GM12878 (cell line): ENCODE measurements at regions not wholly inside any gene's neighbourhood (a gene's known extent, or its start where the extent isn't known, plus 50 kb on each side); places are given as distances from the start of the nearest gene placed in this dataset.

ENCODE experiments used
- ATAC-seq: fragments of 200-7000 bp; cut with Tn5 transposase; 3 replicates; pipeline ENCODE4 v1.9.1; 2020; ENCODE audit warnings: mild to moderate bottlenecking, moderate library complexity
- BruUV-seq: library from RNA; stranded (reverse); fragments of 400-500 nt; replicated peaks from 2 replicates; lab custom pipeline; 2021; lab: Mats Ljungman, UMichigan
- CTCF ChIA-PET: fragments of 300-600 bp; sonication (Branson Sonifier 250); formaldehyde crosslinking; extraction: SDS; loops from one replicate; lab custom pipeline; 2021; ENCODE audit warnings: inconsistent platforms; lab: Yijun Ruan, JAX
- POLR2A ChIA-PET: fragments of 350-600 bp; formaldehyde crosslinking; extraction: SDS; loops from one replicate; lab custom pipeline; 2021; ENCODE audit warnings: inconsistent platforms; lab: Charles Lee
- RAD21 ChIA-PET: fragments of 300-600 bp; sonication (Branson Sonifier 250); formaldehyde crosslinking; loops from one replicate; lab custom pipeline; 2023; ENCODE audit warnings: antibody characterized with exemption; ENCODE audit not compliant: unreplicated experiment; lab: Charles Lee
- SMC1A ChIA-PET: fragments of 300-600 bp; sonication (Branson Sonifier 250); formaldehyde crosslinking; loops from one replicate; lab custom pipeline; 2023; ENCODE audit not compliant: unreplicated experiment, uncharacterized antibody; lab: Charles Lee
- DNase-seq: peaks from one replicate; pipeline ENCODE4 v3.0.0-alpha.2; 2011; ENCODE audit warnings: low read depth, low spot score
- FAIRE-seq: peaks from 3 replicates; lab custom pipeline; 2011; peaks lifted over from hg19 to GRCh38; lab: Jason Lieb, UNC
- H2AFZ ChIP-seq: 2 replicates; pipeline ENCODE4 v1.6.0; 2011; ENCODE audit warnings: low read depth, low read length, control low read depth; ENCODE audit not compliant: control insufficient read depth
- H3K27ac ChIP-seq: 2 replicates; pipeline ENCODE4 v1.5.1; 2011; ENCODE audit warnings: control low read depth; ENCODE audit not compliant: control insufficient read depth, insufficient read depth
- H3K27me3 ChIP-seq, 2 experiments: replicated peaks in 1 of 2; 2 replicates each; pipeline versions ENCODE4 v1.6.0 to v1.6.1; 2011; ENCODE audit warnings: low read length in 1 of 2; ENCODE audit not compliant: control insufficient read depth in 2 of 2, insufficient read depth in 2 of 2
- H3K36me3 ChIP-seq, 2 experiments: 2 replicates each; pipeline ENCODE4 v1.5.1; 2011; ENCODE audit warnings: low read length in 1 of 2; ENCODE audit not compliant: control insufficient read depth in 2 of 2, insufficient read depth in 2 of 2
- H3K4me1 ChIP-seq: 2 replicates; pipeline ENCODE4 v1.6.1; 2011; ENCODE audit warnings: mild to moderate bottlenecking, low read length, moderate library complexity, mixed read lengths; ENCODE audit not compliant: control insufficient read depth, insufficient read depth
- H3K4me2 ChIP-seq: 2 replicates; pipeline ENCODE4 v1.6.0; 2011; ENCODE audit warnings: control low read depth; ENCODE audit not compliant: control insufficient read depth, insufficient read depth
- H3K4me3 ChIP-seq: fragments of 200-600 bp; sonication (generic); 2 replicates; pipeline ENCODE4 v1.5.1; 2016
- H3K79me2 ChIP-seq: 2 replicates; pipeline ENCODE4 v1.6.0; 2011; ENCODE audit warnings: low read length; ENCODE audit not compliant: control insufficient read depth, insufficient read depth
- H3K9ac ChIP-seq: 2 replicates; pipeline ENCODE4 v1.8.0; 2011; ENCODE audit warnings: low read length, control low read depth, mixed read lengths; ENCODE audit not compliant: control insufficient read depth, insufficient read depth
- H3K9me3 ChIP-seq: replicated peaks from 3 replicates; pipeline ENCODE4 v1.5.1; 2011; ENCODE audit warnings: mild to moderate bottlenecking, low read length; ENCODE audit not compliant: control insufficient read depth, insufficient read depth
- H4K20me1 ChIP-seq: 2 replicates; pipeline ENCODE4 v1.6.0; 2011; ENCODE audit not compliant: control insufficient read depth, insufficient read depth
- HDAC2 ChIP-seq: fragments of 200-600 bp; sonication (generic); IDR thresholded peaks from 2 replicates; pipeline ENCODE4 v1.6.1; 2017
- HDGF ChIP-seq: fragments of 450-650 bp; IDR thresholded peaks from 2 replicates; pipeline ENCODE4 v1.6.1; 2016; ENCODE audit warnings: antibody characterized with exemption
- IRF5 ChIP-seq: fragments of 450-650 bp; IDR thresholded peaks from 2 replicates; pipeline ENCODE4 v1.6.1; 2017; ENCODE audit warnings: borderline replicate concordance
- KAT2A ChIP-seq: conservative IDR thresholded peaks from 2 replicates; pipeline ENCODE4 v1.6.1; 2011; ENCODE audit warnings: low read depth, low read length; ENCODE audit not compliant: control insufficient read depth
- NR2C1 ChIP-seq: fragments of 450-650 bp; IDR thresholded peaks from 2 replicates; pipeline ENCODE4 v1.6.1; 2017; ENCODE audit warnings: antibody characterized with exemption, mild to moderate bottlenecking, moderate library complexity
- NR2F1 ChIP-seq: fragments of 450-650 bp; conservative IDR thresholded peaks from 2 replicates; pipeline ENCODE4 v1.6.1; 2017; ENCODE audit warnings: mild to moderate bottlenecking
- RELA ChIP-seq: fragments of 450-650 bp; IDR thresholded peaks from 2 replicates; pipeline ENCODE4 v1.8.0; 2014; ENCODE audit warnings: borderline replicate concordance; ENCODE audit not compliant: partially characterized antibody
- SIN3A ChIP-seq: IDR thresholded peaks from 2 replicates; pipeline ENCODE4 v1.6.1; 2012; ENCODE audit warnings: low read depth, low read length, improper control_type of control experiment
- SPI1 ChIP-seq: IDR thresholded peaks from 2 replicates; pipeline ENCODE4 v1.6.1; 2011; ENCODE audit warnings: low read depth, mild to moderate bottlenecking, low read length, moderate library complexity, borderline replicate concordance; ENCODE audit not compliant: insufficient read depth
- YBX1 ChIP-seq: fragments of 450-650 bp; IDR thresholded peaks from 2 replicates; pipeline ENCODE4 v1.6.1; 2016; ENCODE audit warnings: antibody characterized with exemption
- WGBS: methylation state at CpG from one replicate; pipeline ENCODE4 v1.1.6; 2016; ENCODE audit warnings: low lambda C conversion rate; ENCODE audit not compliant: insufficient replicate concordance, insufficient coverage; ENCODE audit errors: missing lambda C conversion rate; 5-methylcytosine and 5-hydroxymethylcytosine counted together
- in situ Hi-C: fragments of 300-500 bp; cut with MboI; formaldehyde crosslinking; loops from 9 replicates; pipeline ENCODE4 v1.14.3; 2018; ENCODE audit warnings: mixed read lengths
- intact Hi-C: fragments of 100-400 bp; cut with micrococcal nuclease; formaldehyde crosslinking; loops from one replicate; pipeline ENCODE4 v1.14.2; 2022; ENCODE audit not compliant: unreplicated experiment
- TF ChIP-seq, protein P1 (sequence below): IDR thresholded peaks from 2 replicates; pipeline ENCODE4 v1.6.1; 2011; ENCODE audit warnings: low read depth, mild to moderate bottlenecking, low read length, moderate library complexity, borderline replicate concordance; ENCODE audit errors: extremely low read depth
- TF ChIP-seq, protein P2 (sequence below): fragments of 450-650 bp; IDR thresholded peaks from 2 replicates; pipeline ENCODE4 v1.6.1; 2017; ENCODE audit warnings: mild to moderate bottlenecking, moderate library complexity

DNA sequence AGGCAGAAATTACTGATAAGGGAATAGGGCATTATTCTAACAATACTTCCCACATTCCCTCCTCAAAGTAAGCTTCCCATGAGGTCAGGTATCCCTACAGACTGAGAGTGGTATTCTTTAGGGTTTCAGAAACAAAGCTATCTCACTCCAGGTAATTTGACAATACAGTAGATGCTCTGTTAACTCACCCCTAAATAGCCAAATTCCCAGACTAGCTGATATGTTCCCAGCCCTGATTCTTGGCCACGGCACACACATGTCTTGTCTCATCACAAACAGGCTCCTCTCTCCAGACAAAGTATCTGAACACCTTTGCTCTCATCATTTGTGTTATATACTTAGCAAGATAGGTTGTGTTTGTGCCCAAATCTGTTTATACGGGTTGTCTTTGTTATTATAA lies 139.9 kb downstream of the ZNF608 start:
- in situ Hi-C loops (no loop called here), intact Hi-C loops (no loop called here)
- H3K9ac ChIP-seq: no peak overlapping the region
- DNase-seq (no peak), ATAC-seq (no peak), FAIRE-seq (no peak)
- H3K9me3 ChIP-seq: no peaks in the 10 kb centered on the region
- H3K27me3 ChIP-seq: no peaks in the 10 kb centered on the region; a peak in 1 of 4 replicates
- ChIA-PET POLR2A (no interaction called here), RAD21 (no interaction called here), SMC1A (interaction anchor here (0.7 kb wide), 1 partner anchor 59 kb away, joined by 3 read pairs; no protein-coding TSS in a partner anchor), CTCF (no interaction called here)
- no peak overlapping the region for H3K4me2 ChIP-seq
- TF ChIP-seq NR2C1: no peak
- TF ChIP-seq KAT2A: no peak
- TF ChIP-seq YBX1: no peak
- TF ChIP-seq HDAC2: no peak
- TF ChIP-seq, protein P1, sequence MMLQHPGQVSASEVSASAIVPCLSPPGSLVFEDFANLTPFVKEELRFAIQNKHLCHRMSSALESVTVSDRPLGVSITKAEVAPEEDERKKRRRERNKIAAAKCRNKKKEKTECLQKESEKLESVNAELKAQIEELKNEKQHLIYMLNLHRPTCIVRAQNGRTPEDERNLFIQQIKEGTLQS: no peak
- H3K4me3 ChIP-seq: no peak overlapping the region
- no peak overlapping the region for H3K27ac ChIP-seq
- no peaks in the 10 kb centered on the region for H3K79me2 ChIP-seq
- no peaks in the 10 kb centered on the region for H3K4me1 ChIP-seq
- H2AFZ ChIP-seq: no peak overlapping the region
- no peaks in the 10 kb centered on the region for H4K20me1 ChIP-seq
- 47% methylated on average over 2 of the region's 2 CpGs for WGBS
- no TSS peak for BruUV-seq
- H3K36me3 ChIP-seq: no peaks in the 10 kb centered on the region

- Histone ChIP-seq H3K9me3 (no peaks in the 10 kb centered on the region), H3K9ac (no peak overlapping the region), H3K27me3 (no peaks in the 10 kb centered on the region; a peak in 1 of 4 replicates), H3K79me2 (no peaks in the 10 kb centered on the region), H3K4me2 (no peak overlapping the region), H3K27ac (no peak overlapping the region), H3K4me3 (no peak overlapping the region), H2AFZ (no peak overlapping the region), H3K4me1 (no peaks in the 10 kb centered on the region), H3K36me3 (no peaks in the 10 kb centered on the region), H4K20me1 (no peaks in the 10 kb centered on the region)
- FAIRE-seq (no peak), DNase-seq (no peak), ATAC-seq (no peak)
- BruUV-seq: no TSS peak
- RAD21 ChIA-PET: no interaction called here
- SMC1A ChIA-PET: no interaction called here
- in situ Hi-C loops: no loop called here
- WGBS: 18% methylated on average over 2 of the region's 2 CpGs
- POLR2A ChIA-PET: no interaction called here
- intact Hi-C loops: no loop called here
- CTCF ChIA-PET: no interaction called here
- TF ChIP-seq, protein P2, sequence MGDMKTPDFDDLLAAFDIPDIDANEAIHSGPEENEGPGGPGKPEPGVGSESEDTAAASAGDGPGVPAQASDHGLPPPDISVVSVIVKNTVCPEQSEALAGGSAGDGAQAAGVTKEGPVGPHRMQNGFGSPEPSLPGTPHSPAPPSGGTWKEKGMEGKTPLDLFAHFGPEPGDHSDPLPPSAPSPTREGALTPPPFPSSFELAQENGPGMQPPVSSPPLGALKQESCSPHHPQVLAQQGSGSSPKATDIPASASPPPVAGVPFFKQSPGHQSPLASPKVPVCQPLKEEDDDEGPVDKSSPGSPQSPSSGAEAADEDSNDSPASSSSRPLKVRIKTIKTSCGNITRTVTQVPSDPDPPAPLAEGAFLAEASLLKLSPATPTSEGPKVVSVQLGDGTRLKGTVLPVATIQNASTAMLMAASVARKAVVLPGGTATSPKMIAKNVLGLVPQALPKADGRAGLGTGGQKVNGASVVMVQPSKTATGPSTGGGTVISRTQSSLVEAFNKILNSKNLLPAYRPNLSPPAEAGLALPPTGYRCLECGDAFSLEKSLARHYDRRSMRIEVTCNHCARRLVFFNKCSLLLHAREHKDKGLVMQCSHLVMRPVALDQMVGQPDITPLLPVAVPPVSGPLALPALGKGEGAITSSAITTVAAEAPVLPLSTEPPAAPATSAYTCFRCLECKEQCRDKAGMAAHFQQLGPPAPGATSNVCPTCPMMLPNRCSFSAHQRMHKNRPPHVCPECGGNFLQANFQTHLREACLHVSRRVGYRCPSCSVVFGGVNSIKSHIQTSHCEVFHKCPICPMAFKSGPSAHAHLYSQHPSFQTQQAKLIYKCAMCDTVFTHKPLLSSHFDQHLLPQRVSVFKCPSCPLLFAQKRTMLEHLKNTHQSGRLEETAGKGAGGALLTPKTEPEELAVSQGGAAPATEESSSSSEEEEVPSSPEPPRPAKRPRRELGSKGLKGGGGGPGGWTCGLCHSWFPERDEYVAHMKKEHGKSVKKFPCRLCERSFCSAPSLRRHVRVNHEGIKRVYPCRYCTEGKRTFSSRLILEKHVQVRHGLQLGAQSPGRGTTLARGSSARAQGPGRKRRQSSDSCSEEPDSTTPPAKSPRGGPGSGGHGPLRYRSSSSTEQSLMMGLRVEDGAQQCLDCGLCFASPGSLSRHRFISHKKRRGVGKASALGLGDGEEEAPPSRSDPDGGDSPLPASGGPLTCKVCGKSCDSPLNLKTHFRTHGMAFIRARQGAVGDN: no peak
- TF ChIP-seq IRF5 (no peak), NR2F1 (no peak), HDGF (no peak), SPI1 (no peak), RELA (no peak), SIN3A (no peak)
These were observed 140.3 kb downstream of the ZNF608 start for GRCh38 chr5:124606093-124606492.
